SH-SY5Y (cell line): ENCODE measurements at regions not wholly inside any gene's neighbourhood (a gene's known extent, or its start where the extent isn't known, plus 50 kb on each side); places are given as distances from the start of the nearest gene placed in this dataset.

Experiments used
- GATA2 ChIP-seq: IDR thresholded peaks from 2 replicates; pipeline ENCODE4 v1.6.1; 2011; ENCODE audit warnings: mild to moderate bottlenecking, low read depth, low read length
- GATA3 ChIP-seq: IDR thresholded peaks from 2 replicates; pipeline ENCODE4 v1.6.1; 2011; ENCODE audit warnings: low read depth, mild to moderate bottlenecking, low read length, moderate library complexity

- TF ChIP-seq GATA2 = no peak
- no peak for TF ChIP-seq GATA3
These were observed 351.5 kb upstream of the AUTS2 start for GRCh38 chr7:69246758-69247157.
